T-helper 1 cell treated with Interleukin-12 subunit alpha and Interleukin-12 subunit beta and Interleukin-4 antibody, amounts not matched to agents 30 ng/mL and 1 ng/mL, for 36 hours (primary cell): ENCODE measurements at regions not wholly inside any gene's neighbourhood (a gene's known extent, or its start where the extent isn't known, plus 50 kb on each side); places are given as distances from the start of the nearest gene placed in this dataset.

Source experiments
- intact Hi-C: fragments of 100-400 bp; cut with micrococcal nuclease; formaldehyde crosslinking; loops from one replicate; pipeline ENCODE4 v1.15.1; 2024

- intact Hi-C loops, result no loop called here
These were observed 710.1 kb upstream of the CELF2 start for GRCh38 chr10:10307551-10307950.

GRCh38 chr10:10310498-10310897 lies 707.2 kb upstream of the CELF2 start:
- intact Hi-C loops, result no loop called here

GRCh38 chr10:10311966-10312365 lies 705.7 kb upstream of the CELF2 start:
- intact Hi-C loops, result no loop called here

- intact Hi-C loops, result no loop called here
These were observed 704.4 kb upstream of the CELF2 start for GRCh38 chr10:10313149-10313835.

GRCh38 chr10:10314626-10315025 lies 703.0 kb upstream of the CELF2 start:
- intact Hi-C loops, result no loop called here

- intact Hi-C loops, result no loop called here
These were observed 701.7 kb upstream of the CELF2 start for GRCh38 chr10:10315989-10316388.

GRCh38 chr10:10317151-10317550 lies 700.5 kb upstream of the CELF2 start:
- intact Hi-C loops, result no loop called here

- intact Hi-C loops, result no loop called here
These were observed 698.8 kb upstream of the CELF2 start for GRCh38 chr10:10318856-10319255.

GRCh38 chr10:10320956-10321355 lies 696.7 kb upstream of the CELF2 start:
- intact Hi-C loops, result no loop called here

- intact Hi-C loops, result no loop called here
These were observed 691.6 kb upstream of the CELF2 start for GRCh38 chr10:10326116-10326515.

GRCh38 chr10:10327934-10328333 lies 689.7 kb upstream of the CELF2 start:
- intact Hi-C loops, result no loop called here

- intact Hi-C loops, result no loop called here
These were observed 687.3 kb upstream of the CELF2 start for GRCh38 chr10:10330418-10330817.

- intact Hi-C loops, result no loop called here
These were observed 684.9 kb upstream of the CELF2 start for GRCh38 chr10:10332786-10333185.

- intact Hi-C loops, result no loop called here
These were observed 684.0 kb upstream of the CELF2 start for GRCh38 chr10:10333622-10334021.

GRCh38 chr10:10338339-10338738 lies 679.3 kb upstream of the CELF2 start:
- intact Hi-C loops, result no loop called here

- intact Hi-C loops, result no loop called here
These were observed 671.1 kb upstream of the CELF2 start for GRCh38 chr10:10346390-10347150.

GRCh38 chr10:10350050-10350449 lies 667.6 kb upstream of the CELF2 start:
- intact Hi-C loops, result no loop called here

GRCh38 chr10:10351451-10351850 lies 666.2 kb upstream of the CELF2 start:
- intact Hi-C loops, result no loop called here

- intact Hi-C loops, result no loop called here
These were observed 664.3 kb upstream of the CELF2 start for GRCh38 chr10:10353326-10353868.

- intact Hi-C loops, result no loop called here
These were observed 658.4 kb upstream of the CELF2 start for GRCh38 chr10:10359263-10359662.

- intact Hi-C loops, result no loop called here
These were observed 656.3 kb upstream of the CELF2 start for GRCh38 chr10:10361301-10361885.

GRCh38 chr10:10362800-10363199 lies 654.9 kb upstream of the CELF2 start:
- intact Hi-C loops, result no loop called here
